Fibroblast of peridontal ligament (primary cell): ENCODE measurements at regions not wholly inside any gene's neighbourhood (a gene's known extent, or its start where the extent isn't known, plus 50 kb on each side); places are given as distances from the start of the nearest gene placed in this dataset.

Experiments
- DNase-seq: peaks from one replicate; pipeline ENCODE4 v3.0.0-alpha.2; 2010; ENCODE audit errors: extremely low read depth

DNA sequence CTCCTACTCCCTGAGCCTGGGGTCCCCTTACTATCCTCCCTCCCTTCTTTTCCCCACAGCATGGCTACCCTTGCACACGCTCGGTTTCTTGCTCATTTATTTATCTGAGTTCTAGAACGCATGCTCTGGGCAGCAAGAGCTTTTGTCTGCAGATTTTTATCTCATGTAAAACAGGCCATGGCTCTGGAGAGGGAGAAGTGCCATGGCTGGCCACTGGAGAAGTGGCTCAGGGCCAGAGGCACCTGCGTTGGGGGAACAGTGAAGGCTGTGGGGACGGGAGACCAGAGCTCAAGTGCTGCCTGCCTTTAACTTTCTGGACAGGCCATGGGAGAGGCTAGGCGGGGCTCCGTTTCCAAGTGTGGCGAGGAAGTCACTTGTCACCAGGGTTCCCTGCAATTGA is 177.7 kb upstream of the SULF2 start:
- no peak for DNase-seq

DNA sequence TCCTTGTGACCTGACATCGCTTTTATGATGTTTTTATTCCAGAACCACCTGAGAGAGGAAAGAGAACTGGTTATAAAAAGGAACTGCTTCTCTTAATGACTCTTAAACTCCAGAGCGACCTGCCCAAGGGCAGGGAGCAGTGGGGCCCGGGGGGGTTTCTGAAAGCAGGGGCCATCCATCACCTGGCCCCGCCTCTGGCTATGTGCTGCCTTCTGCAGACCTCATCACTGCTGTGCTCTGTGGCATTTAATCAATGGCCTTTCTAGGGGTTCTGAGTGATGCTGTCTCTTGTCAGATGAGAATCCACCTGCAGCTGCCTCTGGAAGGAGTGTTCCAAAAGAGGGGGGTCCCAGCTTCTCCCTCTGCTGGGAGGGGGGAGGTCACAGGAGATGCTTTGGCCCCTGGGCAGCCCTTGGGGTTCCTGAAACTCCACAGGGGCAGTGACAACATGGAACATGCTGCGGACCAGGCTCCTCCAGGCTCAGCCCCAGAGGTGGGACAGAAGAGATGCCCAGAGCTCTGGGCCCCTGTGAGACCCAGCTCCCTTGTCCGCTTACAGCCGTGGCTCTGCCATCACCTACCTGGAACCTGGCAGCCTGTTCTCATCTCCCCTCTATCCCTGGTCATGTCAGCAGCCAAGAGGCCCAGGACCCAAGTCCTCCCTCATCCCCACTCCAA is 177.1 kb upstream of the SULF2 start:
- DNase-seq = no peak

DNA sequence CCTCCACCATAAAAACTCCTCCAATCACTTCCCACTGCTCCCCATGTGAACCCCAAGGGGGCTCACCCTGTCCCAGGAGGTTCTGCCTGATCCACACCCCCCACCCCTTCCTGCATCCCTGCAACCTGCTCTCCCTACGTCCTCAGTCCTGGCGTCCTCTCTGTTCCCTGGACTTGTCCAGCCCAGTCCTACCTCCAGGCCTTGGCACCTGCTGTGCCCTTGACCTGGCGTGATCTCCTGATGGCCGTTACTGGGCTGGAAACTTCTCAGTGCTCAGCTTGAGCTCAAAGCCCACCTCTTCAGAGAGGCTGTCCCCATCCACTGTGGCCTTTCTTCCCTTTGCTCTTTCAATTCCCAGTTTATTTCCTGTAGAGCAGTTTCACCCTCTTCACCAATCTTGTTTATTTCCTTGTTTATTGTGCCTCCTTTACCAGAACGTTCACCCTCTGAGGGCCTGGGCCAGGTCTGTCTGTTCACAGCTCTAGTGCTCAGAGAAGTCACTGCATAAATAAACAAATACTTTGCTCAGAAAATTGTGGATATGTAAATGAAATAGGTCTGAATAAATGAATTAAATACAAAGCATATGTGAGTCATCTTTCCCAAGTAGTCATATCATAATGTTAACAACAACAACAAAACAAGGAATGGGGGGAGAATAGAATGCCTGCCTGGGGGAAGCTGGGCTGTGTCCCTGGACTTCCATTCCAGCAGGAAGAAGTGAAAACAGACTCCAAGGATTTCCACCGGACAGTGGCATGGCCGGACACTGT is 175.7 kb upstream of the SULF2 start:
- no peak for DNase-seq

DNA sequence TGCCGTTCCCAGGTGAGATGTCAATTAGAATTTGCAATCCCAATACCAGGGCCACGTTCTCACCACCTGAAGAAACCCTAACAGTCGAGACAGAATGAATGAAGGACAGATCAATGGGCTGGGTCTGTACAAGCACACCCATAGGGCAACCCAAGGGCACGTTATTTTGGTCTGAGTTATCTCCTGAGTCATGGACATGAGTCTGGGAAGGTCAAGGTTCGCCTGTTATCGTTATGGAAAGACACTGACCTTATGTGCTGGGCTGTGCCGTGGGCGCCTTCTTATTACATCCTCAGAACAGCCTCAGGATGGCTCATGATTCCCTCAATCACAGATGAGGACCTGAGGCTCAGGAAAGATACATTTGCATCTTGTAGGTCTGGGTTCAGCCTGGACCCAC is 175.0 kb upstream of the SULF2 start:
- DNase-seq = no peak

DNA sequence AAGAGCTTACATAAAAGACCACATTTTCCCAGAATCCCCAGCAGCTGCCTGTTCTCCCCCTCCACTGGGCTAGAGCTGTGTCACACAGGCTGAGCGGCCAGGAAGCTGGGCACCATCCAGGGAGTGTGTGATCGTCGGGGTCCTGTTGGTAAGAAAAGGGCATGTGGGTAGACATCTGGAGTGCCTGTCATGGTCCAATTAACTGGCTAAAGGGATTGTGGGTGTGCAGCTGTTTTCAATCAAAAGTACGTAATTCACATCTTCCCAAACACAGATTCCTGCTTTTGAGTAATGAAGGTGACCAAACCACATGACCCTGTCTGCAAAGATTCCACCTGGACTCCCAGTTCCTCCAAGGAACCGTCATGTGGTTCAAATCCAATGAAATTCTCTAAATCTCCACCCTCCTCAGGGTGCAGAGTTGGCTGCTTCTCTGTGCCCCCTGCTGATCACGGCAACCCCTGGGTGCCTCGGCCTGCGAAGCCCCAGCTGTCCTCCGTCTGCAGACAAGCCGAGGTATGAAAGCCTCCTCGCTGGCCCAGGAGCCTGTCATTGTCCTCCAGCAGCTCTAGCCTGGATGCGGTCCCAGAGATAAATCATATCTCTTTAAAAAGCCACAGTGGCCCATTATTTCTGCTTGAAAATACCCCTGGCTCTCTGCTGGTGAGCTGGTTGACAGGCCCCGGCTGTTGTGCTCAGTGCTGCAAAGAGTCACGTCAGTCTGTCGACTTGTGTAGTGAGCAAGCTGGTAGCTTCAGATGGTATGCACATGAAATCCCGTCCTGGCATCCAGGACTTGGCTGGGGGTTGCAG is 172.9 kb upstream of the SULF2 start:
- peak; percentile 48 for DNase-seq

DNA sequence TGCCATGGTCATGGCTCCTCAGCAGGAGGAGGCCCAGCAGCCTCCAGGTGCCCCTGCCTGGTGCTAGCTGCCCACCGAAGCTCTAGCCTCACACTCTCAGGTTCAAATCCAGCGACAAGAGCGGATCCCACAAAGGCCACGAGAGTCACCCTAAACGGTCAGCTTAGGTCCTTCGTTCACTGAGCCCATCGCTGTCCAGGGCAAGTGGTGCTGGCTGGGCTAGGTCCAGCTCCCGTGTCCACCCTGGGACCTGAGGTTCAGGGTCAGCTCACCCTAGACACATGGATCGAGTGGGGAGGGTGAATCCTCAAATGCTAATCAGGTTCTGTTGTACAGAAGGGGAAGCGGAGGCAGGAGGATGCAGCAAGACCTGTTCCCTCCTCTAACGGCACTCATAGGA is 171.9 kb upstream of the SULF2 start:
- no peak for DNase-seq

DNA sequence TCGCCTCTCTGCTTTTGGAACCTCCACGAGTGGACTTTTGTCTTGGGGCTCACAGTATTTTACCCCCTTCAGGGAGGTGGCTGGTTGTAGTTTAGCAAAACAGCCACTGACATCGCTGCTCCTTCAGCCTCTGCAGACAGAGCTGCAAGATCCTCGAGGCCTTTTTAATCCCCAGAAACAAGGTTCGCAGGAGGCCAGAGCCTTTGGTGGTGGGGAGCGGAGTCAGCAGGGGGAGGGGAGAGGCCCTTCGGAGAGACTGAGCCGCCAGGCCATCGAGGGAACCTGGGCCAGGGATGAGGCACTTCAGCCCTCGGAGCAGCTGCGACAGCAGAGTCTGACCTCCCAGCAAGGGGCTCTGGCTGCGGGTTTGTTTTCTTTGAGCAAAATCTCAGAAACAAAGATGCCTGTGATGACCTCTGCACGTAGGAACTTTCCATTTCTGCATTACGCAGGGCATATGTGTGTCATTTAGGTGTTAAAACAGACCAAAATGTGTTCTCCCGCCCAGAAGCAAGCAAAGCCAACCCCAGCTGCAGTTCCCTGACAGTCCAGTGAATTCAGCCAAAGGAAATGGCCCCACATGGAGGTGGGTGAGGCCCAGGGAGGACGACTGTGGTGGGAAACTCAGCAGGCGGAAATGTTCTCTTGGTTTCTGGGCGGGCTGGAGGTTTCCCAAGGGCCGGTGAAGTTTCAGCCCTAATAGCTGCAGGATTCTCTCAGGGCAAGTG is 171.2 kb upstream of the SULF2 start:
- no peak for DNase-seq

DNA sequence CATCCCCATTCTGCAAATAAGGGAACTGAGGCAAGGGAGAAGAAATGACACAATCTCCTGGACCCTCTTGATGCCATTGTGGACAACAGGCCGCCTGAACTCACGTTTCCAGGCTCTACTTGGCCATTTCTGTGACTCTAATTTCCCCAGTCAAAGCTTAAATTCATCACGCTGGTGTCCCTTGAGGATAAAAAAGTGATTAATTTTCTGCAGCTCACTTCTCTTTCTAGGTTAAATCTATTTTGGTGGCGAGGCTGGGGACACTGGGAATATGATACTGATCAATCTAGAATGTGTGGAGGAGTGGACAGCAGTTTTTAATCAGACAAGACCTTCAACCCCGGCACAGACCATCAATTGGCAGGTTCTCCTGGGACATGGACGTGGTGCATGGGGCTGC is 168.2 kb upstream of the SULF2 start:
- no peak for DNase-seq

DNA sequence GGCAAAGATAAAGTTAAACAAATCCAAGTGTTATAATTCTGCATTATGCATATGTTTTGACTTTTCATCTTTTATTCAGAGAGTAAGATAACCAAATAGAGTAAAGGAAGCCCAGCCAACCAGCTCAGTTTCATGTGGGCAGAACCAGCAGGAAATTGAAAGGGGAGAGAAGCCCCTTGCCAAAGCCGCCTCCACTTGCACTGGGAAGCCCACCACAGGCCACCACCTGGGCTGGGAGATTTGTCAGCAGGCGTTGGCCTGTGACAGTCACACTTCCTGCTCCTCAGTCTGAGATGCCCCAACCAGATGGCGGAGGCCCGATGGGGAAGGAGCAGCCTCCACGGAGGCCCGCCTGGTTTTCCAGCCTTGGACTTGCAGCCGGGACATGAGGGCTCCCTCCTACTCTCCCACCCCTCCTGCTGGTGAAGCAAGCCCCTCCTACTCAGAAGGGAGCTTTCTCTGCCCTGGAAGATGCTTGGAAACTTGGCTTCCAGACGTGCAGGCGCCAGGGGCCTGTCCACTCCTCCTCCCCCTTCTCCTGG is 166.8 kb upstream of the SULF2 start:
- DNase-seq = no peak

DNA sequence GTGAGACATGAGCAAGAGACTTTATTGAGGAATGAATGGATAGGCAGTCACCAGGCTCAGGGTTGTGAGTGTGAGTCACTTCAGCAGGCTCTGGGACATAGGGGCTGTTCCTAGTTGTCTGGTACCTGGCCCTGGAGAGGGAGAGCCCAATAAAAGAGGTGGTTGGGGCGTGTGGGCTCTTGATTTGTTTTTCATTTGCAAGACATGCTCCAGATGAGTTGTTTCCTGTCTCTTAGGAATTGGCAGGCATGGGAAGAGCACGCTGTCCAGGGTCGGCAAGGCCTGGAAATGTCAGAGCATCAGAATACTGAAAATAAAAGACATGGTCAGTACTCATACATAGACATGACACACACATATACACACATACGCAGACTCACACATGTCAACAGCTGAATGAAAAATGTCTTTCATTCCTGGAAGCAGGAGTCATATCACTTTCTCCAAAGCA is 166.3 kb upstream of the SULF2 start:
- DNase-seq = no peak

DNA sequence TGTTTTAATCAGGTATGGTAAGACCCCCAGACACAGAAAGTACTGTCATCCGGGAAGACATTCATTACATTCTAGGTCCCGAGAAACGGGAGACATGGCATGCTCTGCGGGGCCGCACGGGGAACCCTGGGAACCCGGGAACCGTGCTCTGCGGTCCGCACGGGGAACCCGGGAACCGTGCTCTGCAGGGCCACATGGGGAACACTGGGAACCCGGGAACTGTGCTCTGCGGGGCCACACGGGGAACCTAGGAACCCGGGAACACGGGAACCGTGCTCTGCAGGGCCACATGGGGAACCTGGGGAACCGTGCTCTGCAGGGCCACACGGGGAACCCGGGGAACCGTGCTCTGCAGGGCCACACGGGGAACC is 165.6 kb upstream of the SULF2 start:
- DNase-seq = no peak

DNA sequence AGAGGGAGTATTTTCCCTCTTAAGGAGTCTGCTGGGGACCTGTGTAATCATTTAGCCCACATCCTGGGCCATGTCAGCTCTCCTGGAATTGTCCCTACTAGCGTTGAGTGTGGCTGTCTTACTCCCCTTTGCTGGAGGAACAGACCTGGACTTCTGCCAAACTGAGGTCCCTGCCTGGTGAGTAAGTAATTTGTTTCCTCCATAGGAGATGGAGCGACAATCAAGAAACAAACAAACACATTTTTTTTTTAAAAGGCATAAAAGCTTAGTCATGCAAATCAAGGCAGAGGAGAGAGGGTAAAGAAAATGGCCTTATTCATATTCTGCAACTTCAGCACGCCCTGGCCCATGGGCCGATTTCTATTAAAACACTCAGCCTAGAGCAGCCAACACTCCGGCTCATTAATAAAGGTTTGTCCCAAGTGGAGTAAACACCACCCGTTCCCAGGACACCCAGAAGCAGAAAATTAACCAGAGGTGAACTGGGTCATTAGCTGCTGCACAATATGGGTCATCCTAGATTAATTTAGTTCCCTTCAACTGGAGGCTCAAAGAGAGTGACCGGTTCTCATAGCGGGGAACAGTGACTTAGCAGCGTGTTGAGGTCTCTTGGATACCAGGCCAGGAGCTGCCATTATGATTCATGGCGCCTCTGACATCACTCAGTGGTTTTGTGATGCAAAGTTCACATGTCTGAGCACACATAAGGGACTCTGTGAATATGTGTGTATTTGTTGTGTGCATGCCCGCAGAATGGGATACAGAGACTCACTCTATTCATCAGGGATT is 165.0 kb upstream of the SULF2 start:
- DNase-seq = peak; percentile 25

DNA sequence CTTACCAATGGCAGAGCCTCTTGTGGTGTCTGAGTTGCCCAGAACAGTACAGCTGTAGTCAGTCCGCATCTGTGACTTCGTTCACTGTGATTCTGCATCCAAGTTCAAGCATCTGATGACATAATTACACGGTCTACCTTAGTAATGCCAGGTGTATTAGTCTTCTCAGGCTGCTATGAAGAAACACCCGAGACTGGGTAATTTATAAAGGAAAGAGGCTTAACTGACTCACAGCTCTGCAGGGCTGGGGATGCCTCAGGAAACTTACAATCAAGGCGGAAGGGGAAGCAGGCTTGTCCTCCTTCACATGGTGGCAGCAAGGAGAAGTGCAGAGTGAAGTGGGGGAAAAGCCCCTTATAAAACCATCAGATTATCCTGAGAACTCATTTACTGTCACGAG is 163.9 kb upstream of the SULF2 start:
- DNase-seq = no peak

DNA sequence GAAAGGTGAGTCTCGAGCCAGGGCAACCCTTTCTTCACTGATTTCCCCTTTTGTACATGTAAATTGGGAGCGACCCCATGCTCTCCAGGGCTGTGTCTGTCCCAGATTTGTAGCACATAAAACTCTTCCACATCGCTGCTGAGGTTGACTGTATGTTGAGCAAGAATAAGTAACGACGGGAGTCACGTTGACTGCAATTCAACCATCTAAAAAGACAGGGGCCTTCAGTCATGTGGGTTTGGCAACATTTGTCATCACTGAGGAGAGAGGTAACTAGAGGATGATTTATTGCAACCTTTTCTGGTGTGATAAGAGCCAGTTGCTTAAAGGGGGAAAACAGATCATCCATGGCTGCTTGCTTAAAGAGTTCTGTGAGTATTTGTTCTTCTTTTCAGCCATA is 159.4 kb upstream of the SULF2 start:
- no peak for DNase-seq

DNA sequence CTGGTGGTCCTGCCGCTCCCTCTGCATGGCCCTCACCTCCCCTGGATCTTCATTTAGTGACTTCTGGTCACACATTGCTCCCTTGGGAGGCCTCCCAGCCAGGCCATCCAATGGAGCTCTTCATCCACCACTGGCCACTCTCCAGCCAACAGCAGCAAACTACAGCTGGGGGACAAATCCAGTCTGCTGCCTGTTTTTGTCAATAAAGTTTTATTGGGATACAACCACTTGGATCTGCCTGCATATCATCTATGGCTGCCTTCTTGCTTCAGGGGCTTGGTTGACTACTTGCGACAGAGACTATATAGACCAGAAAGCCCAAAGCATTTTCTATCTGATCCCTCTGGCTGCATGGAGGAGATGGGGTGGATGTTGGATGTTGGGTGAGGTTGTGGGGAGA is 156.6 kb upstream of the SULF2 start:
- no peak for DNase-seq

DNA sequence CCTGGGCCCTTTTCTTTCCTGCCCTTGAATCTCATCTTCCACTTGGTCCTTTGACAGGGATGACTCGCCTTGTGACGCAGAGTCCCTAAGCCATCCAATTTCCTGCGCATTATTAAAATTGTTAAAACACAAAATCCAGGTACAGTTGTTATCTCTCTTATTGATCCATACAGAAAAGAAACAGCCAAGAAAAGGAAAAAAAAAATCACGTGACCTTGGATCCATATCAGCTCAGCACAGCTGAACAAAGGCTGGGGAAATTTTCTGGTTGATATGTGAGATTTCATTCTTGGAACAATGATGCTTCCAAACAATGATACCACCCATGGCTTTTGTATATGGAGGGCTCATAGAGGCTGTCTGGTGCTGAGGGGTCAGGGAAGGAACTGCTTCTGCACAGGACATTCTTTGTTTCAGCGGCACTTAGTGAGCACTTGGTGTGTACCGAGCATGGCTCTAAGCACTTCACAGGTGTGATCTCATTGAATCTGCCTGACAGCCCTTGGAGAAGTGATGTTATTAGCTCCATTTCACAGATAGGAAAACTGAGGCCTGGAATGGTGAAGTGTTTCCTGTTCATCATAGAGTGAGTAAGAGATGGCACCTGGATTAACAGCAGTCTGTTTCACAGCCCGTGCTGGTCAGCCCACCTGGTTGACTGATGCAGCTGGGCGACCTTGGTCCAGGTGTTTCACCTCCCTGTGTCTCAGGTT is 155.0 kb upstream of the SULF2 start:
- DNase-seq = no peak

DNA sequence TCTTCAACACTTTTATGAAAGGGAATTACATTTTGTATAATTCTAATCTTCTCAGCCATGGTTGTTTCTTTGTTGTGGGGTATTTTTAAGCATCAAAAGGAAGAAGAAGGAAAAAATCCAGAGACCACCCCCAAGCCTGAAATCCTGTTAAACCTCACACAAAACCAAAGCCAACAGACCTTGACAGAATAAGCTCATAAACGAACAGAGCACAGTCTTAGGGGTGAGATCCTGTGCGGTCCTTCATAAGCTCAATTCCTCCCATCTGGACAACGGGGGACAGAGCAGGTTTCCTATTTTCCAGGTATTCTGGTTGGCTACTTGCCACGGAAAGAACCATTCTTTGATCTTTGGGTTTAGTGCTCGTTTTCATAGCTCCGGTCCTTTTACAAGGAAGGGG is 151.3 kb upstream of the SULF2 start:
- DNase-seq = no peak

DNA sequence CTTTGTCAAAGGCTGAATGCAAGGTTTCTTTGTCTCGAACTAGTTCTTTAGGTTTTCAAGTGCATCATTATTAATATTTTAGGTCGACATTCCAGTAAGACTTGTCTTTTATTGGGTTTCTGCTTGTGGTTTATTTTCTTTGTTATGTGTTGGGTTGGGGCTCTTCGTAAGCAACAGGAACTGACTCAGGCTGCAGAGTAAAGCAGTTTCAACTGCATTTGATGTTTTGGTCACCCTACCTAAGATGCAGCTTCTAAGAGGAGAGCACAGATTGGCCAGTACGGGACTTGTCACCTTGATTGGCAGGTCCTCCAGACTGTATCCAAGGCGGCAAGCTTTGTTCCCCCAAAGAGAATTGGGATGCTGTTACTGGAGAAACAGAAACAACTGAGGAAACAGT is 149.5 kb upstream of the SULF2 start:
- no peak for DNase-seq

DNA sequence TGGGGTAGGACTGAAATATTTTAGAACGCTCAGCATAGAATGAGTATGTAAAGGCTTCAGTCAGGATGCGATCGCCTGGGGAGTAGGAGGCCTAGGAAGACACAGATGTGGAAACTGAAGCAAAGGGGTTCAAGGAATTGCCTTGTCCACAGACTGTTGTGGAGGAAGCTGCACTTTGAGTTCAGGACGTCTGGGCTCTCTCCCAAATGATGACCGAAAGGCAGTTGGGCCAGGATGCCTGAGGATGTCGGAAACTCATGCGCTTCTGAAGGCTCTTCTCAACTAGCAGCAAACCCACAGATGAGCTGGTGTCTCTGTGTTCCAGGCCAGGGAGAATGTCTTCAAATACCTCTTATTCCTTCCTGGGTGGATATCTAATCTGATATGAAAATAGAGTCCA is 146.2 kb upstream of the SULF2 start:
- DNase-seq = no peak

DNA sequence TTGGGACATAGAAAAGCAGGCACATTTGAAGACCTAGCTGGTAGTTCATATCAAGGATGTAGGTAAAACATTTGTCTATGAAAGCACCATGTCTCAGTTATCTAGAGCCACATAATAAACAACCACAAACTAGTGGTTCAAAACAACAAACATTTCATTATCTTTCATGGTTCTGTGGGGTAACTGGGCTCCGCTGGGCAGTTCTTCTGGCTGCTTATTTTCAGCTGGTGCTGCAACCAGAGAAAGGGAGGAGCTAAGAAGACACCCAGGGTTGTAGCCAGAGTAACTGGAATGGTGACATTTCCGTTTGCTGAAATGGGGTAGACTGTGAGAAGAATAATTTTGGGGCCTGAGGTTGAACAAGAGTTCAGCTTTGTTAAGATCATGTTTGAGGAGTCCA is 145.7 kb upstream of the SULF2 start:
- DNase-seq = no peak
